Activated naive CD8-positive, alpha-beta T cell treated with anti-CD3 and anti-CD28 coated beads for 36 hours (primary cell): ENCODE measurements at regions not wholly inside any gene's neighbourhood (a gene's known extent, or its start where the extent isn't known, plus 50 kb on each side); places are given as distances from the start of the nearest gene placed in this dataset.

Experiments used
- DNase-seq: peaks from one replicate; pipeline ENCODE4 v3.0.0; 2021
- H3K27ac Mint-ChIP-seq: one replicate; pipeline ENCODE4 v1.8.0; 2022; ENCODE audit warnings: mild to moderate bottlenecking, moderate library complexity, mixed read lengths
- H3K27me3 Mint-ChIP-seq: one replicate; pipeline ENCODE4 v1.8.0; 2022; ENCODE audit warnings: mild to moderate bottlenecking, mixed read lengths
- H3K36me3 Mint-ChIP-seq: one replicate; pipeline ENCODE4 v1.8.0; 2021; ENCODE audit warnings: mild to moderate bottlenecking, mixed read lengths
- H3K4me1 Mint-ChIP-seq: one replicate; pipeline ENCODE4 v1.8.0; 2021; ENCODE audit warnings: mixed read lengths
- H3K4me3 Mint-ChIP-seq: one replicate; pipeline ENCODE4 v1.8.0; 2022; ENCODE audit warnings: mild to moderate bottlenecking, moderate library complexity, mixed read lengths
- H3K9me3 Mint-ChIP-seq: one replicate; pipeline ENCODE4 v1.8.0; 2022; ENCODE audit warnings: mixed read lengths

GRCh38 chr1:103854279-103854678 is 104.6 kb downstream of the AMY1C start:
- Mint-ChIP-seq H3K36me3 (no peaks in the 10 kb centered on the region), H3K9me3 (peaks cover 16% of the 10 kb centered on the region), H3K4me1 (no peaks in the 10 kb centered on the region), H3K27ac (no peak overlapping the region), H3K27me3 (no peaks in the 10 kb centered on the region), H3K4me3 (no peak overlapping the region)
- no peak for DNase-seq

- Mint-ChIP-seq H3K27me3 (no peaks in the 10 kb centered on the region), H3K4me1 (no peaks in the 10 kb centered on the region), H3K9me3 (peaks cover 8% of the 10 kb centered on the region), H3K4me3 (no peak overlapping the region), H3K27ac (no peak overlapping the region), H3K36me3 (no peaks in the 10 kb centered on the region)
- DNase-seq, result no peak
Observed at GRCh38 chr1:103859721-103860120, 110.0 kb downstream of the AMY1C start.

DNA sequence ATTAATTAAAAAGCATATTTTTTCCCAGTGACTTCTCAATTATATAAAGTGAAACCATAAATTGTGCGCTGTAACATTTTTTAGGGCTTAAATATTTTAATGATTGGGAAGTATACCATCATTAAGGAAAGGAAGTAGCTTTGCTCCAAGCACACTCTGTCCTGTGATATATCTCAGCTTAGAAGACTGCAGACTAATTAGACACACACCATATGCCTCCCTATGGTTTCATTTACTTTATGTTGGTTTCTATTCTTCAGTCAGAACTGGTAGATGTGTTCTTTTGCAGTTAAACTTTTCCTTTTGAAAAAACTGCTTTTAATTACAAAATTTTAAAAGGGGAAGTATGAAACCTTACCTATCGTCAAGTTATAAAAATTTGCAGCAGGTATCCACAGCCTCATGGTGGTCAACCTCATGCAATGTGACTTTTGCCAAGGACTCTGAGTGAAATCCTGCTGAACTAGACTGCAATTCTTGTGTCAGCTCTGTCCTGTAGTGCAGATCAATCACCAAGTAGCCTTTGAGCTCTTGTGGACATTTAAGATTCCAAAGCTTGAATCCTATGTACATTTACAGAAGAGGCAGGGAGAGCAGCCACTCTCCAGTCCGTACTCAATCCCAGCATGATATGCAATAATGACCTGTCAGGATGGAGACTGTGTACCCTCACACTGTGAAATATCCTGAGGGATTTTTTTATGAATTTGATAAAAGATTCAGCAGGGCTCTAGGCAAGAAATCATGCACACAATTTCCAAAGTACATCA is 149.1 kb downstream of the AMY1C start:
- no peak for DNase-seq
- peaks cover 7% of the 10 kb centered on the region for H3K9me3 Mint-ChIP-seq
- H3K4me1 Mint-ChIP-seq, result no peaks in the 10 kb centered on the region
- H3K4me3 Mint-ChIP-seq, result no peak overlapping the region
- H3K27ac Mint-ChIP-seq, result no peak overlapping the region
- H3K36me3 Mint-ChIP-seq, result no peaks in the 10 kb centered on the region
- H3K27me3 Mint-ChIP-seq, result no peaks in the 10 kb centered on the region

DNA sequence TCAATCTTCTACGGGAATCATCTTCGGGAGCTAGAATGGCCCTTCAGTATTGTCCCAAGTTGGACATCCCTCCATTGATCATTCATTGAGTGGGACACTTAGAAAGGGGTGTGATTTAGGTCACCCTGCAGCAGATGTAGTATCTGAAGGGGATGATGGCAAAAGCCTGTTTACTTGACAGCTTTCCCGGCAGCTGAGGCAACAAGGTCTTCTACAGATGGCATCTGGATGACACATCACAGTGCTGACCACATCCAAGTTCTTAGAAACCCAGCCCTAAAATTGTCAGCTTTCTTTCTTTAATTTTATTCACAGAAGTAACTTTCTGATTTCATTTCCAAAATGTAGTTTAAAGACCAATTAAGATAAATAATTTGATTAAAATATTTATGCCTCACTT is 150.3 kb downstream of the AMY1C start:
- Mint-ChIP-seq H3K27ac (no peak overlapping the region), H3K27me3 (no peaks in the 10 kb centered on the region), H3K4me1 (no peaks in the 10 kb centered on the region), H3K9me3 (peaks cover 7% of the 10 kb centered on the region), H3K4me3 (no peak overlapping the region), H3K36me3 (no peaks in the 10 kb centered on the region)
- no peak for DNase-seq

GRCh38 chr1:103901072-103901471 is 151.4 kb downstream of the AMY1C start:
- no peaks in the 10 kb centered on the region for H3K27me3 Mint-ChIP-seq
- H3K4me3 Mint-ChIP-seq, result no peak overlapping the region
- no peaks in the 10 kb centered on the region for H3K36me3 Mint-ChIP-seq
- H3K4me1 Mint-ChIP-seq, result no peaks in the 10 kb centered on the region
- peaks cover 7% of the 10 kb centered on the region for H3K9me3 Mint-ChIP-seq
- DNase-seq, result no peak
- H3K27ac Mint-ChIP-seq, result no peak overlapping the region

DNA sequence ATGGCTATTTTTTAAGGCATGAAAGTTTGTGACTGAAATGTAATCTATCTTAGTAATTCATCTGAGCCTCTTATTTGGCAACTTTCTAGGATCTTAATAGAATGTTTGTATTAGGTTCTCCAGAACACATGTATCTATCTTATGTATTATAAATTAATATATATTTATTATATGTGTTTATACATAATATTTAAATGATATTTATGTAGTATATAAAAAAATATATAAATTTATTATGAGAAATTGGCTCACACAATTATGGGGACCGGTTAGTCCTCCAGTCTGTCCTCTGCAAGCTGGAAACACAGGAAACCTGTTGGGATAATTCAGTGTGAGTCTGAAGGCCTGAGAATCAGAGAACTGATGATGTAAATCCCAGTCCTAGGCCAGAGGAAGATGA is 155.7 kb downstream of the AMY1C start:
- Mint-ChIP-seq H3K4me3 (no peak overlapping the region), H3K9me3 (peaks cover 7% of the 10 kb centered on the region), H3K27ac (no peak overlapping the region), H3K36me3 (no peaks in the 10 kb centered on the region), H3K27me3 (no peaks in the 10 kb centered on the region), H3K4me1 (no peaks in the 10 kb centered on the region)
- DNase-seq, result no peak

DNA sequence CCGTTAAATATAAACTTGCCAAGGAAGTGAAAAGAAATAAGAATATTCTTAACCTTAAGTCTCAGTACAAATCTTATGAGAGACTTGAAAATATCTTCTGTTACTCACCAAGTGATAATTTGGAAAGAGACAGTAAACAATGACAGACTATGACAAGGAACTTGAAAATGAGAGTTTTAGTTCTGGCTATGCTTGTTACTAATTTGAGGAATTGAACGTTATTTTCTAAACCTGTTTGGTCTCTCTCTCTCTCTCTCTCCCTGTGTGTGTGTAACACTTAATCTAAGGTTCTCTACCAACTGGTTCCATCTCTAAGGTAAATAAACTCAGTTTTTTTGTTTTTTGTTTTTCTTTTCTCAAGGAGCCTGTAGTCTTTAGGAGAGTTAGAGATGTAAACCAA is 161.8 kb downstream of the AMY1C start:
- Mint-ChIP-seq H3K4me3 (no peak overlapping the region), H3K27ac (no peak overlapping the region), H3K4me1 (no peaks in the 10 kb centered on the region), H3K9me3 (no peaks in the 10 kb centered on the region), H3K27me3 (no peaks in the 10 kb centered on the region), H3K36me3 (no peaks in the 10 kb centered on the region)
- no peak for DNase-seq

- Mint-ChIP-seq H3K9me3 (peaks cover 4% of the 10 kb centered on the region), H3K27ac (no peak overlapping the region), H3K4me1 (no peaks in the 10 kb centered on the region), H3K36me3 (no peaks in the 10 kb centered on the region), H3K4me3 (no peak overlapping the region), H3K27me3 (no peaks in the 10 kb centered on the region)
- DNase-seq, result no peak
Observed at GRCh38 chr1:103917795-103918194, 168.1 kb downstream of the AMY1C start.

DNA sequence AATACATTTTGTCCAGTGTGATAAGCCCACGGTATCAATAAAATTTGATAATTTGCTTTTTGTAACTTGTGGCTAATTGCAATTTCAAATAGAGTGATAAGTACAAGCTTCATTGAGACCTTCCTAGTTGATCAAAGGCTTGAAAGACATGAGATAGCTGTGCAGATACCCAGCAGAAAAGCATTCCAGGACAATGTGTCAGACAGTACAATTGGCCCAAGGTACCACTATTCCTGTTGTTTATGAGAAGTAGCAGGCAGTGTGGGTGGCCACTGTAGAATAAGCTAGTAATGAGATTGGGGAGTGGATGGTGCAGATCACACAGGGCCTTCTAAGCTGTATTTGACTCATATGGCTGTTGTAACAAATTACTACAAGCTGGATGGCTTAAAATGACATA is 182.2 kb downstream of the AMY1C start:
- DNase-seq, result no peak
- H3K27me3 Mint-ChIP-seq, result no peaks in the 10 kb centered on the region
- H3K4me1 Mint-ChIP-seq, result no peaks in the 10 kb centered on the region
- peaks cover 3% of the 10 kb centered on the region for H3K9me3 Mint-ChIP-seq
- H3K27ac Mint-ChIP-seq, result no peak overlapping the region
- H3K36me3 Mint-ChIP-seq, result no peaks in the 10 kb centered on the region
- H3K4me3 Mint-ChIP-seq, result no peak overlapping the region

- Mint-ChIP-seq H3K27me3 (no peaks in the 10 kb centered on the region), H3K4me1 (peaks cover 2% of the 10 kb centered on the region)
Observed at GRCh38 chr1:103937763-103938357, 188.2 kb downstream of the AMY1C start.

GRCh38 chr1:103941086-103941485 is 191.4 kb downstream of the AMY1C start:
- no peaks in the 10 kb centered on the region for H3K36me3 Mint-ChIP-seq
- H3K4me1 Mint-ChIP-seq, result peaks cover 2% of the 10 kb centered on the region
- H3K4me3 Mint-ChIP-seq, result no peak overlapping the region
- no peak for DNase-seq
- peaks cover 6% of the 10 kb centered on the region for H3K9me3 Mint-ChIP-seq
- H3K27ac Mint-ChIP-seq, result no peak overlapping the region
- no peaks in the 10 kb centered on the region for H3K27me3 Mint-ChIP-seq

More at GRCh38 chr1:103937763-103938357, 188.2 kb downstream of the AMY1C start:
- no peak for DNase-seq
- no peaks in the 10 kb centered on the region for H3K36me3 Mint-ChIP-seq
- no peak overlapping the region for H3K4me3 Mint-ChIP-seq
- no peak overlapping the region for H3K27ac Mint-ChIP-seq
- H3K9me3 Mint-ChIP-seq, result peaks cover 6% of the 10 kb centered on the region

DNA sequence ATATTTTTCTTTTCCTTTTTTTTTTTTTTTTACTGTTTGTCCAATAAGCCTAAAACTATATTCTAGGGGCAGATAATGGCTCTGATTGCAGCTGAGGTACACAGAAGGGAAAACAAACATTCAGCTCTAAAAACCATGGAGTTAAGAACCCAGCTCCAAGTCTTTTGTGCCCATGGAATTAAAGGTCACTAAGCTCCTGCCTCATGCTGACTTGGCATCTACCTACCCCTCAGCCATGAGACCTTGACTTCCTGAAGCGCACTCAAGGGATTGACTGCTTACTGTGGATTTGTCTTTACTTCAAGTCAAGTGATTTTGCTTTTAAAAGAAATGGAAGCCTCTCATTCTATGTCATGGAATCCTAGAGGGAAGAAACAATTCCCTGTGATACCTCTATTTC is 192.3 kb downstream of the AMY1C start:
- Mint-ChIP-seq H3K4me1 (peaks cover 2% of the 10 kb centered on the region), H3K9me3 (peaks cover 6% of the 10 kb centered on the region), H3K36me3 (no peaks in the 10 kb centered on the region), H3K27me3 (no peaks in the 10 kb centered on the region), H3K27ac (no peak overlapping the region), H3K4me3 (no peak overlapping the region)
- no peak for DNase-seq

- DNase-seq, result no peak
- no peak overlapping the region for H3K4me3 Mint-ChIP-seq
- no peaks in the 10 kb centered on the region for H3K4me1 Mint-ChIP-seq
- H3K27me3 Mint-ChIP-seq, result no peaks in the 10 kb centered on the region
- no peak overlapping the region for H3K27ac Mint-ChIP-seq
- no peaks in the 10 kb centered on the region for H3K36me3 Mint-ChIP-seq
- peaks cover 1% of the 10 kb centered on the region for H3K9me3 Mint-ChIP-seq
Observed at GRCh38 chr1:103945774-103946173, 196.1 kb downstream of the AMY1C start.

DNA sequence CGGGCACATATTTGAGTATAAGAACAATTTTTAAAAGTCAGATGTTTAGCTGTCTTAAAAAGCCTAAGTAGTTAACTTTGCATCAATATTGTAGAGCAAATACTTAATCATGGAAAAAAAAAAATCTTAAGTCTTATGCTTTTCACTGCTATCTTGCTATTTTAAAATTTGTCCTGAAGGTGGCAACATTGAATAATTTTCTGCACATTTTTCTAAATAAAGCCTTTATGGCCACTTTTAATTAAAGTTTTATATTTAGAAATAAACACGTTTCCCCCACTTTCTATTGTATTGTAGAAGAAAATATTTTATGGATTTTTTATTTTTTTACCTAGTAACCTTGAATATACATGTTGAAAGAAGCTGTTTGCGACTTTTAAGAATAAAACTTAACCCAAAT is 198.8 kb downstream of the AMY1C start:
- no peaks in the 10 kb centered on the region for H3K27me3 Mint-ChIP-seq
- peaks cover 1% of the 10 kb centered on the region for H3K9me3 Mint-ChIP-seq
- no peaks in the 10 kb centered on the region for H3K4me1 Mint-ChIP-seq
- H3K27ac Mint-ChIP-seq, result no peak overlapping the region
- no peak overlapping the region for H3K4me3 Mint-ChIP-seq
- no peak for DNase-seq
- H3K36me3 Mint-ChIP-seq, result no peaks in the 10 kb centered on the region

GRCh38 chr1:103949779-103950178 is 200.1 kb downstream of the AMY1C start:
- Mint-ChIP-seq H3K27ac (no peak overlapping the region), H3K4me3 (no peak overlapping the region), H3K27me3 (no peaks in the 10 kb centered on the region), H3K9me3 (peaks cover under 1% of the 10 kb centered on the region), H3K4me1 (no peaks in the 10 kb centered on the region), H3K36me3 (no peaks in the 10 kb centered on the region)
- no peak for DNase-seq

GRCh38 chr1:103953386-103953785 is 203.7 kb downstream of the AMY1C start:
- H3K27me3 Mint-ChIP-seq, result no peaks in the 10 kb centered on the region
- H3K36me3 Mint-ChIP-seq, result no peaks in the 10 kb centered on the region
- no peak overlapping the region for H3K4me3 Mint-ChIP-seq
- no peaks in the 10 kb centered on the region for H3K9me3 Mint-ChIP-seq
- H3K4me1 Mint-ChIP-seq, result no peaks in the 10 kb centered on the region
- no peak for DNase-seq
- no peak overlapping the region for H3K27ac Mint-ChIP-seq
